ENCODE measurements at regions not wholly inside any gene's neighbourhood (a gene's known extent, or its start where the extent isn't known, plus 50 kb on each side); places are given as distances from the start of the nearest gene placed in this dataset.

GRCh38 chr18:2027016-2027415 lies 544.3 kb downstream of the METTL4 start:
- TF ChIP-seq CTCF (IDR thresholded peaks at IDR 0.05), result no peak
- TF ChIP-seq POLR2A (IDR thresholded peaks at IDR 0.05), result no peak
- TF ChIP-seq POLR2AphosphoS5 (IDR thresholded peaks at IDR 0.05), result no peak

Data from stomach (tissue), 4 donors.